HCT116 (cell line): ENCODE measurements at regions not wholly inside any gene's neighbourhood (a gene's known extent, or its start where the extent isn't known, plus 50 kb on each side); places are given as distances from the start of the nearest gene placed in this dataset.

ENCODE experiments used
- ATAC-seq: fragments of 200-7000 bp; cut with Tn5 transposase; 2 replicates; pipeline ENCODE4 v1.9.1; 2020; ENCODE audit warnings: mild to moderate bottlenecking, moderate library complexity
- BruUV-seq: library from RNA; stranded (reverse); fragments of 400-500 nt; replicated peaks from 2 replicates; lab custom pipeline; 2021; lab: Mats Ljungman, UMichigan
- CTCF ChIA-PET: fragments of 300-600 bp; sonication (Branson Sonifier 250); formaldehyde crosslinking; loops from one replicate; lab custom pipeline; 2021; ENCODE audit warnings: antibody characterized with exemption; lab: Charles Lee
- POLR2A ChIA-PET: fragments of 300-600, 350-600 bp; sonication (Branson Sonifier 250); formaldehyde crosslinking; loops from one replicate; lab custom pipeline; 2021; ENCODE audit warnings: antibody characterized with exemption; lab: Charles Lee
- RAD21 ChIA-PET, 2 experiments: fragments of 300-600 bp; sonication (Branson Sonifier 250); formaldehyde crosslinking; loops; one replicate each; lab custom pipeline; 2023; ENCODE audit warnings: low total read pairs in 2 of 2; ENCODE audit not compliant: uncharacterized antibody in 2 of 2, unreplicated experiment in 2 of 2, low non-redundant PET in 1 of 2; lab: Charles Lee
- DNase-seq: peaks from one replicate; pipeline ENCODE4 v3.0.0-alpha.2; 2010; ENCODE audit warnings: low read depth, low spot score
- H2AFZ ChIP-seq: fragments of 200-600 bp; shearing (Covaris generic), sonication (generic); 2 replicates; pipeline ENCODE4 v1.6.1; 2017; ENCODE audit warnings: low read depth, mixed run types, mixed read lengths, antibody characterized with exemption, low read length; ENCODE audit not compliant: poor library complexity, severe bottlenecking
- H3K27ac ChIP-seq: 2 replicates; pipeline ENCODE4 v1.5.1; 2012; ENCODE audit warnings: low read depth, low read length
- H3K27me3 ChIP-seq: fragments of 200-600 bp; sonication (generic); 2 replicates; pipeline ENCODE4 v1.6.1; 2016; ENCODE audit warnings: mixed run types, low read length, mixed read lengths; ENCODE audit not compliant: insufficient read depth
- H3K36me3 ChIP-seq, 2 experiments: fragments of 200-500 bp in 1 of 2; fragments of 200-600 bp in 1 of 2; sonication (Bioruptor generic) in 1 of 2; sonication (generic) in 1 of 2; 2 replicates each; pipeline versions ENCODE4 v1.5.1 to v1.6.1; 2014 to 2016; ENCODE audit warnings: low read length in 2 of 2, inconsistent platforms in 1 of 2, mixed read lengths in 1 of 2, mixed run types in 1 of 2; ENCODE audit not compliant: insufficient read depth in 2 of 2, control insufficient read depth in 1 of 2
- H3K4me1 ChIP-seq, 2 experiments: fragments of 200-600 bp in 1 of 2; sonication (generic) in 1 of 2; 2 replicates each; pipeline versions ENCODE4 v1.5.1 to v1.6.1; 2012 to 2017; ENCODE audit warnings: low read length in 2 of 2, inconsistent platforms in 1 of 2, mild to moderate bottlenecking in 1 of 2, mixed read lengths in 1 of 2, mixed run types in 1 of 2, moderate library complexity in 1 of 2; ENCODE audit not compliant: insufficient read depth in 2 of 2, control insufficient read depth in 1 of 2
- H3K4me2 ChIP-seq: fragments of 200-600 bp; sonication (generic); 2 replicates; pipeline ENCODE4 v1.6.1; 2017; ENCODE audit warnings: mixed run types, low read length, mixed read lengths
- H3K4me3 ChIP-seq, 2 experiments: fragments of 200-600 bp in 1 of 2; sonication (generic) in 1 of 2; replicated peaks in 1 of 2; 2 replicates each; pipeline ENCODE4 v1.5.1; 2011 to 2016; ENCODE audit warnings: low read length in 2 of 2, control low read depth in 1 of 2, low read depth in 1 of 2, mild to moderate bottlenecking in 1 of 2, mixed read lengths in 1 of 2, mixed run types in 1 of 2
- H3K79me2 ChIP-seq: fragments of 200-600 bp; sonication (generic); 2 replicates; pipeline ENCODE4 v1.6.1; 2017; ENCODE audit warnings: mild to moderate bottlenecking, mixed run types, low read length, moderate library complexity, mixed read lengths; ENCODE audit not compliant: insufficient read depth
- H3K9ac ChIP-seq: fragments of 200-600 bp; sonication (generic); 2 replicates; pipeline ENCODE4 v1.6.1; 2016; ENCODE audit warnings: low read length, mixed read lengths
- H3K9me2 ChIP-seq: fragments of 200-600 bp; sonication (generic), shearing (Covaris generic); 2 replicates; pipeline ENCODE4 v1.6.1; 2017; ENCODE audit warnings: mixed run types, mild to moderate bottlenecking, moderate library complexity; ENCODE audit not compliant: insufficient read depth
- H3K9me3 ChIP-seq, 2 experiments: fragments of 200-500 bp in 1 of 2; fragments of 200-600 bp in 1 of 2; sonication (Bioruptor generic) in 1 of 2; sonication (generic) in 1 of 2; 2 replicates each; pipeline ENCODE4 v1.6.1; 2014 to 2017; ENCODE audit warnings: low read length in 2 of 2, mixed read lengths in 2 of 2, inconsistent platforms in 1 of 2, low read depth in 1 of 2, mild to moderate bottlenecking in 1 of 2, mixed run types in 1 of 2, moderate library complexity in 1 of 2; ENCODE audit not compliant: control insufficient read depth in 1 of 2, insufficient read depth in 1 of 2
- H4K20me1 ChIP-seq: fragments of 200-600 bp; sonication (generic), shearing (Covaris generic); 2 replicates; pipeline ENCODE4 v1.6.1; 2017; ENCODE audit warnings: mixed run types, mild to moderate bottlenecking, moderate library complexity; ENCODE audit not compliant: insufficient read depth
- CEBPB ChIP-seq: IDR thresholded peaks from 2 replicates; pipeline ENCODE4 v1.6.1; 2012; ENCODE audit warnings: low read depth
- EGR1 ChIP-seq: IDR thresholded peaks from 2 replicates; pipeline ENCODE4 v1.6.1; 2012; ENCODE audit warnings: low read depth
- EZH2 ChIP-seq: fragments of 200-600 bp; sonication (generic); IDR thresholded peaks from 2 replicates; pipeline ENCODE4 v1.6.1; 2017; ENCODE audit warnings: antibody characterized with exemption, mixed run types
- FOSL1 ChIP-seq: IDR thresholded peaks from 2 replicates; pipeline ENCODE4 v1.6.1; 2012; ENCODE audit warnings: low read depth
- POLR2A ChIP-seq: IDR thresholded peaks from 2 replicates; pipeline ENCODE4 v1.7.0; 2011; ENCODE audit warnings: borderline replicate concordance; ENCODE audit not compliant: insufficient read depth, insufficient read length; ENCODE audit errors: extremely low read depth
- POLR2AphosphoS5 ChIP-seq: IDR thresholded peaks from 2 replicates; pipeline ENCODE4 v1.6.1; 2011; ENCODE audit warnings: mild to moderate bottlenecking, low read depth, low read length, moderate library complexity
- RAD21 ChIP-seq: IDR thresholded peaks from 2 replicates; pipeline ENCODE4 v1.6.1; 2012; ENCODE audit warnings: low read depth, mild to moderate bottlenecking
- SIN3A ChIP-seq: IDR thresholded peaks from 2 replicates; pipeline ENCODE4 v1.6.1; 2012; ENCODE audit warnings: low read depth
- SP1 ChIP-seq: IDR thresholded peaks from 2 replicates; pipeline ENCODE4 v1.6.1; 2012; ENCODE audit warnings: low read depth
- TCF7L2 ChIP-seq: IDR thresholded peaks from 2 replicates; pipeline ENCODE4 v1.7.0; 2011; ENCODE audit warnings: borderline replicate concordance, inconsistent platforms; ENCODE audit not compliant: insufficient read depth, insufficient read length; ENCODE audit errors: extremely low read depth
- YY1 ChIP-seq: IDR thresholded peaks from 2 replicates; pipeline ENCODE4 v1.6.1; 2011; ENCODE audit warnings: low read length, low read depth, moderate library complexity, mild to moderate bottlenecking; ENCODE audit not compliant: insufficient replicate concordance; ENCODE audit errors: extremely low read depth
- ZBTB33 ChIP-seq: IDR thresholded peaks from 2 replicates; pipeline ENCODE4 v1.6.1; 2011; ENCODE audit warnings: mild to moderate bottlenecking, low read length, moderate library complexity; ENCODE audit not compliant: insufficient replicate concordance; ENCODE audit errors: extremely low read depth
- ZFX ChIP-seq: fragments of 450-650 bp; IDR thresholded peaks from 2 replicates; pipeline ENCODE4 v1.6.1; 2017
- ZNF274 ChIP-seq: fragments of 200-500 bp; sonication (Bioruptor generic); IDR thresholded peaks from 2 replicates; pipeline ENCODE4 v1.6.1; 2014; ENCODE audit warnings: mild to moderate bottlenecking, low read depth, low read length, inconsistent platforms
- intact Hi-C: fragments of 100-400 bp; cut with micrococcal nuclease; formaldehyde crosslinking; loops from 2 replicates; pipeline ENCODE4 v1.10.0; 2022
- TF ChIP-seq, protein P1 (sequence below): IDR thresholded peaks from 2 replicates; pipeline ENCODE4 v1.6.1; 2012

DNA sequence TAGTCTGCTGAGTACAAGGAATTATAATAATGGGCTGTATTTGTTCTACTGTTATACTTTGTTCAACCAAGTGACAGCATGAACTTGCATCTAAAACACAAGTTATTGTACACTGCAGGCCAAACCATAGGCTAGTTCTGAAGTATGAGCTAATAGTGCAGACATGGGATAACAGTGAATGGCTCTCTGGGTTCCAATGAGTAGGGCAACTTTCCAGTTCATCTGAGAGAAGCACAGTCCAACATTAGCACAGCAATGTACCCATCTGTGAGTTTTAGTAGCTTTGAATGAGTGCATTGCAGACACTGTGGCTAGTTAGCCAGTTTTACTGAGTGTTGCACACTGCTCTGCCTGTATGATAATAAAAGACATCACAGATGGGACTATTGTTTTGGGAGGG, 56.5 kb upstream of the FUT9 start:
- H3K36me3 ChIP-seq, result no peaks in the 10 kb centered on the region
- H3K27ac ChIP-seq, result no peak overlapping the region
- RAD21 ChIA-PET, result no interaction called here
- H3K27me3 ChIP-seq, result no peaks in the 10 kb centered on the region
- no peak for TF ChIP-seq ZBTB33
- no peak for TF ChIP-seq ZFX
- no peak for TF ChIP-seq SP1
- no peak for TF ChIP-seq POLR2AphosphoS5
- TF ChIP-seq YY1, result no peak
- no peak for TF ChIP-seq EZH2
- no peak for TF ChIP-seq ZNF274
- no peak for TF ChIP-seq FOSL1
- no peak for TF ChIP-seq POLR2A
- no peak for TF ChIP-seq CEBPB
- TF ChIP-seq RAD21, result no peak
- TF ChIP-seq EGR1, result no peak
- no peak for TF ChIP-seq SIN3A
- TF ChIP-seq TCF7L2, result no peak
- TF ChIP-seq, protein P1, sequence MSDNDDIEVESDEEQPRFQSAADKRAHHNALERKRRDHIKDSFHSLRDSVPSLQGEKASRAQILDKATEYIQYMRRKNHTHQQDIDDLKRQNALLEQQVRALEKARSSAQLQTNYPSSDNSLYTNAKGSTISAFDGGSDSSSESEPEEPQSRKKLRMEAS, result no peak
- no TSS peak for BruUV-seq
- no peaks in the 10 kb centered on the region for H3K9me3 ChIP-seq
- H4K20me1 ChIP-seq, result no peaks in the 10 kb centered on the region
- intact Hi-C loops, result no loop called here
- POLR2A ChIA-PET, result no interaction called here
- H3K4me2 ChIP-seq, result no peak overlapping the region
- H2AFZ ChIP-seq, result no peak overlapping the region
- H3K4me3 ChIP-seq, result no peak overlapping the region
- CTCF ChIA-PET, result no interaction called here
- ATAC-seq, result no peak
- no peak for DNase-seq
- no peak overlapping the region for H3K9ac ChIP-seq
- no peaks in the 10 kb centered on the region for H3K79me2 ChIP-seq
- H3K9me2 ChIP-seq, result no peaks in the 10 kb centered on the region
- no peaks in the 10 kb centered on the region for H3K4me1 ChIP-seq
